ENCODE measurements at regions not wholly inside any gene's neighbourhood (a gene's known extent, or its start where the extent isn't known, plus 50 kb on each side); places are given as distances from the start of the nearest gene placed in this dataset.

DNA sequence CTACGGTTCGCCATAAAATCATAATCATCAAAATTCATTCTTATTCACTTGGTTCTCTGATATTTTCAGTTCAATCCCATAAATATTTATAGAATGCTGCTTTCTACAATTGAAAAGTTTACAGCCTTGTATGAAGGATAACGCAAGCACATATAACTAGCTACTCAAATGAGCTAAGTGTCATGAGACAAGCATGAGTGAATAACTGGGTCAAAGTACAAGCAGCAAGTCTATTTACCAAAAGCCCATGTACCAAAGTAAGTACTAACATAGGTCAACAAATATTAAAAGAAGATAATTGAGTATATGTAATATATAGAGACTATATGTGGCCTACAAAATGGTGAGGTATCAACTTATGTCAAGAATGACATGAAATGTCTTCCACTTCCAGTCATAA, 596.6 kb downstream of the GBE1 start:
- no peak for TF ChIP-seq ZFX (IDR thresholded peaks at IDR 0.05; ENCODE audit: borderline replicate concordance)
- no peak for TF ChIP-seq CTCF (IDR thresholded peaks at IDR 0.05)
- H3K27ac ChIP-seq: no peak overlapping the region

DNA sequence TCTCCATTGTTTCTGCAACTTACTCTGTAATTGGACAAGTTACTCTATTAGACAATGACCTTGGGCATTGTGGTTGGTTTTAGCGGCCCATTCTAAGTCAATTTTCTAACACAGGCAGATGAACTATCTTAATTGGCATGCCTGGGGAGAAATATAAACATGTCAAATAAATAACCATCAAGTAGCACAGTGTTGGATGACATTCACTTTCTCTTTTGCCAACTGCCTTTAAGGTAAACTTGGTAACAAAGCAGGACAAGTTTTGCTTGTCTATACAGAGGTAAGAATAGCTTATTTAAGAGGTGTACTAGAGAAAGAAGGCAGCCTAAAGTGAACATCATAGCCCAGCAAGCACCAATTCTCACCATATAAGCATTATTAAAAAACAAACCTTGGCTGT, 599.6 kb downstream of the GBE1 start:
- TF ChIP-seq CTCF (IDR thresholded peaks at IDR 0.05): no peak
- TF ChIP-seq ZFX (IDR thresholded peaks at IDR 0.05; ENCODE audit: borderline replicate concordance): no peak
- H3K27ac ChIP-seq: no peak overlapping the region

DNA sequence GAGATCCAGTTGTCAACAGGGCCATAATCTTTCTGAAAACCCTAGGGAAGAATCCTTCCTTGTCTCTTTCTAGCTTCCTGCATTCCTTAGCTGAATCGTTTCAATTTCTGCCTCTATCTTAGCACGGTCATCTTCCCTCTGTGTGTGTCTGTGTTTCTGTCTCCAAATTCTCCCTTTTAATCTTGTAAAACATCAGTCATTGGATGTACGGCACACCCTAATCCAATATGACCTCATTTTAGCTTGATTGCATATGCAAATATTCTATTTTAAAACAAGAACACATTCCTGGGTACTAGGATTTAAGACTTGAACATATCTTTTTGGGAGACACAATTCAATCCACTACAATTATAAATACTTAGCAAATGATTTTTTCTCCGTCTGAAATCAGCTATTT, 600.3 kb downstream of the GBE1 start:
- TF ChIP-seq ZFX (IDR thresholded peaks at IDR 0.05; ENCODE audit: borderline replicate concordance) (no peak), CTCF (IDR thresholded peaks at IDR 0.05) (no peak)

GRCh38 chr3:81154611-81155143, 606.8 kb downstream of the GBE1 start:
- TF ChIP-seq ZFX (IDR thresholded peaks at IDR 0.05; ENCODE audit: borderline replicate concordance): no peak
- no peak for TF ChIP-seq CTCF (IDR thresholded peaks at IDR 0.05)

More for the DNA sequence above, 600.3 kb downstream of the GBE1 start:
- no peak overlapping the region for H3K27ac ChIP-seq

DNA sequence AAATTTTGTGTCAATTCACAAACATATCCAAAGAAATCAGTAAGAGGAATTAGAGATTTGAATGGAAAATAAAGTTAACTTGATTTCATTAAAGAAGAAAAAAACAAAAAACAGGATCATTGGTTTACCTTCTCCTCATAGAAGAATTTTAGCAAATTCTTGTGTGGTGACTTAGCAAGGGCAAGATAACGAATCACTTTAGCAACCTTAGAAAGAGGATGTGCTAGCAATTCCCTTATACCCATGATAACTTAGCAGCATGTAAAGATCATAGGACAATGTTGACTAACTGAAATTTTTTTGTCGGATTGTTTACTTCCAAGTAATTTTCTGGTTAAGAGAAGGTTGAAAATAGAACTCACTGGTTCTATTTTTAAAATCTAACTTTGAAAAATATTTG, 609.3 kb downstream of the GBE1 start:
- no peak for TF ChIP-seq ZFX (IDR thresholded peaks at IDR 0.05; ENCODE audit: borderline replicate concordance)
- TF ChIP-seq CTCF (IDR thresholded peaks at IDR 0.05): no peak
- no peak overlapping the region for H3K27ac ChIP-seq

More at GRCh38 chr3:81154611-81155143, 606.8 kb downstream of the GBE1 start:
- no peak overlapping the region for H3K27ac ChIP-seq

DNA sequence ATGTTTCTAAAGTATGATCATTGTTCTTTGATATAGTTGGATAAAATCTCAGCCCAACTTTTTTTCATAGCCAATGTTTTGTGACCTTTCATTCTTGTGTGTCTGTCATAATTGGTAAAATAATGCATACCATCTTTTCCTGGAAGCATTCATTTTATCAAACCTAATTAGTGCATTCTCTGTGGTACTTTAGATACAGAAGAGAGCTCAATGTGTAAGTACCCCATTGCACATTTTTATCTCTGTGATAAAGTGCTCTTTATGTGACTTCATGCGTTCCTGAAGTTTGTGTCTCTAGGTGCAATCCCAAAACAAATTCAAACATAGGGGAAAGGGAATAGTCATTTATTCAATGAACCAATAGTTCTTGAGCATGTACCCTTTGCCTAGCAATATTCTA, 628.5 kb downstream of the GBE1 start:
- H3K27ac ChIP-seq: no peak overlapping the region
- TF ChIP-seq ZFX (IDR thresholded peaks at IDR 0.05; ENCODE audit: borderline replicate concordance) (no peak), CTCF (IDR thresholded peaks at IDR 0.05) (no peak)

DNA sequence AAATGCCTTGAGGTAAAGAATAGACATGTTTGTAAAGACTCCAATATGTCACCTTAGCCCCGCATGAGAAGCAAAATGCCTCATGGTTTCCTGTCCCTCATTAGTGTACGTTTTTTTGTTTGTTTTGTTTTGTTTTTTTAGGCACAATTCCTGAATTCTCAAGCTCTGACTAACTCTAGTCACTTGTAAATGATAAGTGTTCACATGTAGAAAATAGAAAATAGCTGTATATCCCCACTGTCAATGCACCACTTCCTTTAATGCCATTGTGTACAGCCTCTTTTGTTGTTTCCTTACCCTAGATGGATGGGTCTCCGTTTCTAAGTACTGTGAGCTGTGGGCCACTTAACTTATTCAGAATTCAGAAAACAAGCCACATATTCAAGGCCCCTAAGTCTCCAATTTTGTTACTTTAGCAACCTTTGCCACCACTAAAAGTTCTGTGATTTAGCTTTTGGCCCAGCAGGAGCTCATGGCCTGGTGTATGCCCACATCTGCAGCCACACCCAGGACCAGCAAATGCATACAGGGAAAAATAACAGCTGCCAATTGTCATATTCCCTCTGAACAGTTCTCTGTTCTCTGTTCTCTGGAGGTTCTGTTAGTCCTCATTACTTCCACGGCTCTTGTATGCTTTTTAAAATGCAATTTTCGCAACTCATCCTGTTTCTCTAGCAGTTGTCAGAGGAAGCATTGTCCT, 655.5 kb downstream of the GBE1 start:
- H3K27ac ChIP-seq: no peak overlapping the region; the same call in 1 of the 2 replicates
- TF ChIP-seq ZFX (IDR thresholded peaks at IDR 0.05; ENCODE audit: borderline replicate concordance) (no peak), CTCF (IDR thresholded peaks at IDR 0.05) (no peak)

All from 22Rv1 (cell line).